ENCODE measurements at regions not wholly inside any gene's neighbourhood (a gene's known extent, or its start where the extent isn't known, plus 50 kb on each side); places are given as distances from the start of the nearest gene placed in this dataset.

DNA sequence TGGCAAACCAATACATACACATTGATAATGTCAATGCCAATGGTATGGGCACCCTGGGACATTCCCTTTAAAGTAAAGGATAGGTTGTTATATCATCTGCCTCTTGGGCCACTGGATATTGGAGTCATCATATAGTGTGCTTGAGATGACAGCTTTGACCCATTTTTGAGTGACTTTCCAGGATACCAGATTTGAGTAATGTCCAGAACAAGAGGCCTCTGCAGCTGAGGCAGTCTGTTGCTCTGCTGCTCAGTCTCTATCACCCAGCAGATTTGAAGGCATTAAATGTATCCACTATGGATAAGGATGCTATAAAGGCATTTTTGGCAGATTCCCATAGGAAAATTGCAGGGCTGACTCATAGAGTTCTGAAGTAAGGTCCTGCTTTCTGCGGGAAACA lies 525.6 kb upstream of the SEMA6A start:
- no peak for DNase-seq (ENCODE audit: extremely low spot score)
- POLR2A ChIA-PET = no interaction called here
- TF ChIP-seq, protein P1, sequence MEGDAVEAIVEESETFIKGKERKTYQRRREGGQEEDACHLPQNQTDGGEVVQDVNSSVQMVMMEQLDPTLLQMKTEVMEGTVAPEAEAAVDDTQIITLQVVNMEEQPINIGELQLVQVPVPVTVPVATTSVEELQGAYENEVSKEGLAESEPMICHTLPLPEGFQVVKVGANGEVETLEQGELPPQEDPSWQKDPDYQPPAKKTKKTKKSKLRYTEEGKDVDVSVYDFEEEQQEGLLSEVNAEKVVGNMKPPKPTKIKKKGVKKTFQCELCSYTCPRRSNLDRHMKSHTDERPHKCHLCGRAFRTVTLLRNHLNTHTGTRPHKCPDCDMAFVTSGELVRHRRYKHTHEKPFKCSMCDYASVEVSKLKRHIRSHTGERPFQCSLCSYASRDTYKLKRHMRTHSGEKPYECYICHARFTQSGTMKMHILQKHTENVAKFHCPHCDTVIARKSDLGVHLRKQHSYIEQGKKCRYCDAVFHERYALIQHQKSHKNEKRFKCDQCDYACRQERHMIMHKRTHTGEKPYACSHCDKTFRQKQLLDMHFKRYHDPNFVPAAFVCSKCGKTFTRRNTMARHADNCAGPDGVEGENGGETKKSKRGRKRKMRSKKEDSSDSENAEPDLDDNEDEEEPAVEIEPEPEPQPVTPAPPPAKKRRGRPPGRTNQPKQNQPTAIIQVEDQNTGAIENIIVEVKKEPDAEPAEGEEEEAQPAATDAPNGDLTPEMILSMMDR (IDR thresholded peaks at IDR 0.05; ENCODE audit: control extremely low read depth, extremely low read depth, low read depth, missing control alignments) = no peak
- CTCF ChIA-PET = interaction anchor here (1.0 to 2.1 kb wide), 3 partner anchors 11 to 23 kb away, joined by 3 to 8 read pairs (median 3); no protein-coding TSS in a partner anchor

DNA sequence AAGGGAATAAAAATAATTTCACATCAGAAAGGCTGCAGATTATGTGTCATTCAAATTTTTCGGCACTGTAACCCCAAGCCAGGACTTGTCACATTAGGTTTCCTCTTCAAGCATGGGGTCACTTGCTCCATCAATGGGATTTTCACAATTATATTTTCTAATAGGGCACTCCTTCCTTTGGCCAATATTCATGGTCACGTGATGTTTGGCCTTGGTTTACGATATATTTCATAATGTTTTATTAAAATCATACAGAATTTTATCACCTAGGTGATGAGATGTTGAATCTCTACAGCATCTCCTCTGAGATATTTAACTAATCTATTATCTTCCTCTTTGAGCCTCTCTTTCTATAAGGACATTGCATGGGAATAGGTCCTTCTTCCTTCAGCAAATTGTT lies 523.5 kb upstream of the SEMA6A start:
- ChIA-PET CTCF (interaction anchor here (2.1 kb wide), 1 partner anchor 20 kb away, joined by 8 read pairs; no protein-coding TSS in a partner anchor), POLR2A (no interaction called here)
- no peak for DNase-seq (ENCODE audit: extremely low spot score)
- TF ChIP-seq, protein P1 (IDR thresholded peaks at IDR 0.05; ENCODE audit: control extremely low read depth, extremely low read depth, low read depth, missing control alignments) = no peak

DNA sequence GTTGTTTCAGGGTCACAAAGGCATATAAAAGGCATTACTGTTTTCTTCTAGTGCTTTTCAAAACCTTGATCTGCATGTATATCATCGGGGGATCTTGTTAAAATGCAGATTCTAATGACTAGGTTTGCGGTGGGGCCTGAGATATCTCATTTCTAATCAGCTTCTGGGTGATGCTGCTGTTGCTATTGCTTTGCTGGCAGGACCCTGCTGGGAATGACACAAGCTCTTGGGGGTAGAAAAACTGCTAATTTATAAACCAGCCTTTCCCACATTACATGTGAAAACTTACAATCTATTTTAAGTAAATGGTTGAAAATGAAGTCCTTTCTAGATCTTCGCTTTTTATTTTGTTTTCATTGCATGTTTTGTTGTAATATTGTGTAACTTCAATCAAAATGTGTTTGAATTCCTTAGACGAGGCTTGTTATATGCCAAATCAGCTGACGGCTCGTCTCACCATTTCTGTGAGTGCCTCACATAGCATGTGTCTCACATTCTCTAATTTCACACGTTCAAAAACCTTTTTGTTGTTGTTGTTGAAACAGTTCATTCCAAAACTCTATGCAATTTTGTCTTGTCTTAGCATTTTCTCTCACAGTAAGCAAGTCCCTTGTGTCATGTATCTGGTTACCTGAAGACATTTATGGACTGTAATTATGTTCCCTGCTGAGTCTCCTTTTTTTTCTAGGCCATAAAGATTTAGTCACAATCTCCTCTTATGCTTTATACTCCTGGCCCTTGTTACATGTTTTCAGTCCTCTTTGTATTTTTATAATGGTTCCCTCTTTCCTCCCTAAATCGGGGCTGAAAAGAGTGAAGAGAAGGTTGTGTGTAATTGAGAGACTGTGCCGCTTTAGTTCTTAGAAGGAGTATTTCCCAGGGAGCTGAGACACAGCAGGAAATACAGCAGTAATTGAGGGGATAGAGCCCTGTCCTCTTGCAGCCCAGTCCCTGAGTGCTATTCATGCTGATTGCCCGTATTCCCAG lies 521.0 kb upstream of the SEMA6A start:
- ChIA-PET POLR2A (no interaction called here), CTCF (no interaction called here)
- TF ChIP-seq, protein P1 (IDR thresholded peaks at IDR 0.05; ENCODE audit: control extremely low read depth, extremely low read depth, low read depth, missing control alignments) = no peak
- no peak for DNase-seq (ENCODE audit: extremely low spot score)

DNA sequence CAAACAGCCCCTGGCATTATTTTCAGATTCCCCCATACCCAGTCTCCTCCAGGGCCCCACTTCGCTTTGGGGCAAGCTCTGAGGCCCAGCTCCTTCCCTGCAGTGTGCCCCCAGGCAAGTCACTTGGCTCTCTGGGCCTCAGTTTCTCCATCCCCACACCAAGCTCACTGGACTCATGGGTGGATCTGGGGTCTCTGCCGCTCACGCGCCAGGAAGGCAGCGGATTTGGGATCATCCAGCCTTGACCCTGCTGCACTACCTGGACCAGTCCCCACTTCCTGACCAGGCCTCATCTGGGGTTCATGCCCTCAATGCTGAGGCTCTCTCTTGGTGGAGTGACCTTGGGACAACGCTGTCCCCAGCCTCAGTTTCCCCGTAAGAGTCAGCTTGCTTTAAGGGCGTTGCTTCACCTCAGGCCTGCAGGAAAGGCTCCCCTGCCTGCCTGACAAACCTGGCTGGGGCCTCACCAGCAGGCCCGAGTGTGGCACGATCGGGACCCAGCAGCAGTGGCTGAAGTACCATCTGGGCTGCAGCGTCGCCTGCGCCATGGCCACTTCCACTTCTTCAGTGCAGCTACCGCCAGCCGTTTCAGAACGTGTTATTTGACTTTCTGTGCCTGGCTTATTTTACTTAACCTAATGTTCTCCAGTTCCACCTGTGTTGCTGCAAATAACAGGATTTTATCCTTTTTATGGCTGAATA lies 519.6 kb upstream of the SEMA6A start:
- DNase-seq (ENCODE audit: extremely low spot score) = no peak
- ChIA-PET POLR2A (no interaction called here), CTCF (no interaction called here)
- TF ChIP-seq, protein P1 (IDR thresholded peaks at IDR 0.05; ENCODE audit: control extremely low read depth, extremely low read depth, low read depth, missing control alignments) = no peak

DNA sequence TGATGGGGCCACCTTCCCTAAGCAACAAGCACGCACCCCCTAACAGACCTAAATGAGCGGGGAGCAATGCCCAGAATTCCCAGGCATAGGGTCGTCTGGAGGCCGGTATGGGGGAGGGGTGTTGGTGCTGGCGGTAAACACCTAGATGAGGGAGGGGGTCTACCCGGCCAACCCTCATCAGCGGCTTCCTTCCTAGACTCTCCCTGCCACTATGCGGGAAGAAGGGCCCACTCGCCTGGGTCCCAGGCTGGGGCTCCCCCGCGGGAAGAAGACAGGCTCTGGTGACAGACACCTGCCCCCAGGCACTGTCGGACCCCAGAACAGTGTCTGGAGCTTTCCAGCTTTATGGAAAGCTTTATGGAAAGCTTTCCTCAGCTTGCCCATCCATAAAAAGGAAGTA lies 519.0 kb upstream of the SEMA6A start:
- TF ChIP-seq, protein P1 (IDR thresholded peaks at IDR 0.05; ENCODE audit: control extremely low read depth, extremely low read depth, low read depth, missing control alignments) = no peak
- POLR2A ChIA-PET = no interaction called here
- no peak for DNase-seq (ENCODE audit: extremely low spot score)
- CTCF ChIA-PET = no interaction called here

DNA sequence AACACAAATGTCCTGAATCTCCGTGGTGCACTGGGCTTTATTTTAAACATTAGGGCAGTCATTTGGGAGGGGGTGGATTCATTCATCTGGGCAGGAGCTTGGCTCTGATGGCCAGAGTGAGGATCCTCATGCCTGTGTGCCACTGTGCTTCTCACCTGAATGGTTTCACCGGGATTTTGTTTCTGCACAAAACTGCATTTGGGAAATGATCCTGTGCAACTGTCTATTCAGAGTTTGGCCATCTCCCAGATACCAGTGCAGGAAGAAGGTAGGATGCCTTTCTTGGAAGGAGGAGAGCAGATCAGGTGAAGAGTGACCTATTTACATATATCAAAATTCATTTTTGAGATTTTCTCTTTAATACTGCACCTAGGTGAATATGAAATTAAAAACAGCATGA lies 514.4 kb upstream of the SEMA6A start:
- TF ChIP-seq, protein P1 (IDR thresholded peaks at IDR 0.05; ENCODE audit: control extremely low read depth, extremely low read depth, low read depth, missing control alignments) = no peak
- ChIA-PET POLR2A (no interaction called here), CTCF (no interaction called here)
- DNase-seq (ENCODE audit: extremely low spot score) = no peak
